ENCODE measurements at regions not wholly inside any gene's neighbourhood (a gene's known extent, or its start where the extent isn't known, plus 50 kb on each side); places are given as distances from the start of the nearest gene placed in this dataset.

DNA sequence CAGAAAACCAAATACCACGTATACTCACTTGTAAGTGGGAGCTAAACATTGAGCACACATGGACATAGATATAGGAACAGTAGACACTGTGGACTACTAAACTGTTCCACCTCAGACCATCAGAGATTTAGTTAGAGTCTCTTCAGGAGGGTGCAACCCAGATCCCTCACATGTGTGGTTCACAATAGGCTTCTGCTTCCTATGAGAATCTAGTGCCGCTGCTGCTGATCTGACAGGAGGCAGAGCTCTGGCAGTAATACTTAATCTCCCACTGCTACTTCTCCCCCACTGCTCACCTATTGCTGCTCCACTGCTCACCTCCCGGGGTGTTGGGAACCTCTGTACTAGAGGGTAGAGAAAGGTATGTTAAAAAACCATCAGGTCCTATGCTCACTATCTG is 533.3 kb downstream of the NSUN3 start:
- Histone ChIP-seq H3K79me2 (ENCODE audit: insufficient read depth, low read length) (no peaks in the 10 kb centered on the region), H3K36me3 (ENCODE audit: insufficient read depth, low read length) (no peaks in the 10 kb centered on the region), H2AFZ (ENCODE audit: low read length) (no peak overlapping the region), H3K27me3 (ENCODE audit: insufficient read depth, low read length) (no peaks in the 10 kb centered on the region), H3K4me2 (ENCODE audit: insufficient read depth, low read length) (no peak overlapping the region), H3K4me1 (ENCODE audit: insufficient read depth, low read length) (no peaks in the 10 kb centered on the region), H3K4me3 (ENCODE audit: insufficient read depth, low read length) (no peak overlapping the region), H4K20me1 (ENCODE audit: insufficient read depth, low read length) (no peaks in the 10 kb centered on the region), H3K9me3 (ENCODE audit: low read depth, low read length) (no peaks in the 10 kb centered on the region), H3K27ac (ENCODE audit: low read depth, low read length) (no peak overlapping the region)
- no peak for DNase-seq (ENCODE audit: insufficient read length, low spot score, missing footprints)
- TF ChIP-seq, protein P1, sequence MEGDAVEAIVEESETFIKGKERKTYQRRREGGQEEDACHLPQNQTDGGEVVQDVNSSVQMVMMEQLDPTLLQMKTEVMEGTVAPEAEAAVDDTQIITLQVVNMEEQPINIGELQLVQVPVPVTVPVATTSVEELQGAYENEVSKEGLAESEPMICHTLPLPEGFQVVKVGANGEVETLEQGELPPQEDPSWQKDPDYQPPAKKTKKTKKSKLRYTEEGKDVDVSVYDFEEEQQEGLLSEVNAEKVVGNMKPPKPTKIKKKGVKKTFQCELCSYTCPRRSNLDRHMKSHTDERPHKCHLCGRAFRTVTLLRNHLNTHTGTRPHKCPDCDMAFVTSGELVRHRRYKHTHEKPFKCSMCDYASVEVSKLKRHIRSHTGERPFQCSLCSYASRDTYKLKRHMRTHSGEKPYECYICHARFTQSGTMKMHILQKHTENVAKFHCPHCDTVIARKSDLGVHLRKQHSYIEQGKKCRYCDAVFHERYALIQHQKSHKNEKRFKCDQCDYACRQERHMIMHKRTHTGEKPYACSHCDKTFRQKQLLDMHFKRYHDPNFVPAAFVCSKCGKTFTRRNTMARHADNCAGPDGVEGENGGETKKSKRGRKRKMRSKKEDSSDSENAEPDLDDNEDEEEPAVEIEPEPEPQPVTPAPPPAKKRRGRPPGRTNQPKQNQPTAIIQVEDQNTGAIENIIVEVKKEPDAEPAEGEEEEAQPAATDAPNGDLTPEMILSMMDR (IDR thresholded peaks at IDR 0.05; ENCODE audit: extremely low read depth, low read depth, low read length), result no peak

DNA sequence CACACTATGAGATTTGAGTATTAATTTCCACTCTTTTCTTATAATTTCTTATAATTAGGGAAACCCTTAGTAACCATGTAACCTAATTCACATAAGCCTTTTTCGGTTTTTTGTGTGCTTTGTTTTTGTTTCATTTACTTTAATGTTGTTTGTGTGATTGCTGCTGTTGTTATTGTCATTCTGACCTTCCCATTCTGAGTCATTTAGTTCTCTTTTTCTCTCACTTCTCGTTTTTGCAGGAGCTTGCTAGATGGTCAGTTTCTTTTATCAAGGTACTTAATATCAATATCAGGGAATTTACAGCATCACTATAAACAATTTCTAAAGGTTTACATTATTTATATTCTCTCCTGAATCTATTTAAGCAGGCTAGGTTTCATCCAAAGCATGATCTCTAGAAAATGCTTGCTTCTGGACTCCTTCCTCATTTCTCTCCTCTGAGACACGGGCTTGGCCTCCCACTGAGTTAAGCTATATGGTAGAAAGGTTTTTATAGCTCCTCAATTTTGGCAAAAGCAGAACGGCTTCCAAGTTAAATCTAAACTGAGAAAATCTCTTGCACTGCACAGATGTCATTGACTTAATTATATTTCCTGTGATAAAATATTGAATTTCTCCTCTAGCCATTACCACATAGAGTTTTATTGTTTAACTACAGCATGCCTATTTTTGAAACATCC is 534.2 kb downstream of the NSUN3 start:
- Histone ChIP-seq H3K79me2 (ENCODE audit: insufficient read depth, low read length) (no peaks in the 10 kb centered on the region), H3K4me1 (ENCODE audit: insufficient read depth, low read length) (no peaks in the 10 kb centered on the region), H3K27ac (ENCODE audit: low read depth, low read length) (no peak overlapping the region), H2AFZ (ENCODE audit: low read length) (no peak overlapping the region), H3K4me2 (ENCODE audit: insufficient read depth, low read length) (no peak overlapping the region), H3K9me3 (ENCODE audit: low read depth, low read length) (no peaks in the 10 kb centered on the region), H4K20me1 (ENCODE audit: insufficient read depth, low read length) (no peaks in the 10 kb centered on the region), H3K4me3 (ENCODE audit: insufficient read depth, low read length) (no peak overlapping the region), H3K27me3 (ENCODE audit: insufficient read depth, low read length) (no peaks in the 10 kb centered on the region), H3K36me3 (ENCODE audit: insufficient read depth, low read length) (no peaks in the 10 kb centered on the region)
- DNase-seq (ENCODE audit: insufficient read length, low spot score, missing footprints), result no peak
- TF ChIP-seq, protein P1 (IDR thresholded peaks at IDR 0.05; ENCODE audit: extremely low read depth, low read depth, low read length), result no peak

DNA sequence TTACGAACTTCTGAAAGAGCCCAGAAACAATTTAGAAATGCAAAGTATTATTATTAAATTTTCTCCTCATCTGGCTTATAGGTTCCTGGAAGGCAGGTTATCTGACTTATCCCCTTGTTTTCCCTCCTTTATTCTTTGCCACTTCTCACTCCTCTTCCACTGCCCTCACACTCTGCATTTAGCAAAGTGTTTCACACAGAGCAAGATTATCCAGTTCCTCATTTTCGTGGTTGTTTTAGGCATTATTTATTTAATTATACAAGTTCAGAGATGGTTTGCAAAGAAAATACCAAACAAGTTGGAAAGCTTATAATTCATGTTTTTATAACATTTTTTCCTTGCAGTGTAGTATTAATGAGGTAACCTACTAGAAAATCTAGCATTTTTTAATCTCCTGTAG is 544.9 kb downstream of the NSUN3 start:
- no peaks in the 10 kb centered on the region for H3K79me2 ChIP-seq (ENCODE audit: insufficient read depth, low read length)
- no peak for DNase-seq (ENCODE audit: insufficient read length, low spot score, missing footprints)
- H3K4me1 ChIP-seq (ENCODE audit: insufficient read depth, low read length), result no peaks in the 10 kb centered on the region
- no peak overlapping the region for H2AFZ ChIP-seq (ENCODE audit: low read length)
- H3K36me3 ChIP-seq (ENCODE audit: insufficient read depth, low read length), result no peaks in the 10 kb centered on the region
- H4K20me1 ChIP-seq (ENCODE audit: insufficient read depth, low read length), result no peaks in the 10 kb centered on the region
- no peak overlapping the region for H3K4me2 ChIP-seq (ENCODE audit: insufficient read depth, low read length)
- no peaks in the 10 kb centered on the region for H3K27me3 ChIP-seq (ENCODE audit: insufficient read depth, low read length)
- peaks cover 1% of the 10 kb centered on the region for H3K9me3 ChIP-seq (ENCODE audit: low read depth, low read length)
- TF ChIP-seq, protein P1 (IDR thresholded peaks at IDR 0.05; ENCODE audit: extremely low read depth, low read depth, low read length), result no peak
- H3K27ac ChIP-seq (ENCODE audit: low read depth, low read length), result no peak overlapping the region
- no peak overlapping the region for H3K4me3 ChIP-seq (ENCODE audit: insufficient read depth, low read length)

DNA sequence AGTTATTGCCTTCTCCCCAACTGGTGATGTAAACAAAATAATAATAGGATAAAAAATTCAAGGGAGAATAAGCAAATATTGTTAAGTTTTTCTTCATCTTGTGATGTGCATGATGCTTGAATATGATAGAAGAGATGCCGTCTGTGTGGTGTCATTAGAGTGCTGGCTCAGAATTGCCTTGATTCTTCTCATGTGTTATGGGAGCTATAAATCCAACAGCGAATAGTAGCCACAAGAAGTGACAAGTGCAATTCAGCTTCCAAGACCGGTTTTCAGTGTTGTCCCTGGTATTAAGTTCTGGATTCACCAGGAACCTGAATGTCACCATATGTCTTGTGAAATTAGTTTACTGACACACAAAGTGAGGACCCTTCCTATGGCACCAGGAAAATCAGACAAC is 547.0 kb downstream of the NSUN3 start:
- H2AFZ ChIP-seq (ENCODE audit: low read length), result no peak overlapping the region
- H3K4me3 ChIP-seq (ENCODE audit: insufficient read depth, low read length), result no peak overlapping the region
- no peaks in the 10 kb centered on the region for H3K27me3 ChIP-seq (ENCODE audit: insufficient read depth, low read length)
- DNase-seq (ENCODE audit: insufficient read length, low spot score, missing footprints), result no peak
- H3K36me3 ChIP-seq (ENCODE audit: insufficient read depth, low read length), result no peaks in the 10 kb centered on the region
- no peaks in the 10 kb centered on the region for H3K79me2 ChIP-seq (ENCODE audit: insufficient read depth, low read length)
- H4K20me1 ChIP-seq (ENCODE audit: insufficient read depth, low read length), result no peaks in the 10 kb centered on the region
- peaks cover 1% of the 10 kb centered on the region for H3K9me3 ChIP-seq (ENCODE audit: low read depth, low read length)
- H3K4me1 ChIP-seq (ENCODE audit: insufficient read depth, low read length), result no peaks in the 10 kb centered on the region
- TF ChIP-seq, protein P1 (IDR thresholded peaks at IDR 0.05; ENCODE audit: extremely low read depth, low read depth, low read length), result no peak
- H3K4me2 ChIP-seq (ENCODE audit: insufficient read depth, low read length), result no peak overlapping the region
- H3K27ac ChIP-seq (ENCODE audit: low read depth, low read length), result no peak overlapping the region

Data from osteoblast (primary cell).